GM21515 (cell line): ENCODE measurements at regions not wholly inside any gene's neighbourhood (a gene's known extent, or its start where the extent isn't known, plus 50 kb on each side); places are given as distances from the start of the nearest gene placed in this dataset.
"Not testable (repeated sequence)": the region's sequence is repeated elsewhere in the genome, so short reads cannot be mapped to it uniquely, and the experiment has no call there.

Experiments
- ATAC-seq: cut with Tn5 transposase; IDR thresholded peaks from one replicate; pipeline ENCODE4 v1.9.1; 2021; ENCODE audit not compliant: unreplicated experiment

DNA sequence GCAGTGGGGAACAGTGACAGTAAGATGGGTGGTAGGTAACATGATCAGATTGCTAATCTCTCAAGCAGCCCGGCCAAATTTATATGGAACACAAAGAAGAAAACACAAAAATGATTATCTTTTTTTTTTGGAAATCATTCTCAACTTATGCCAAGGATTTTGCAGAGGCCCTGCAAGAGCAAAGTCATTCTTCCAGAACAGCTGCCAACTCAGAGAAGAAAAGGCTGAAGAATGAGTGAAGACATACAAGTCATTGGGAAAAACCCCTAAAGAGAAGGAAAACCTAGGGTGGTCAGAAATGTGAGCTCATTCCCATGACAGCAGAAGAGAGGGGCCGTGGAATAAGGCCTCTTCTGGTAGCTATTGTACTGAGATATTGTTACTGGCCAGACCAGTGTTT, 246.7 kb downstream of the SHOX2 start:
- no peak for ATAC-seq

DNA sequence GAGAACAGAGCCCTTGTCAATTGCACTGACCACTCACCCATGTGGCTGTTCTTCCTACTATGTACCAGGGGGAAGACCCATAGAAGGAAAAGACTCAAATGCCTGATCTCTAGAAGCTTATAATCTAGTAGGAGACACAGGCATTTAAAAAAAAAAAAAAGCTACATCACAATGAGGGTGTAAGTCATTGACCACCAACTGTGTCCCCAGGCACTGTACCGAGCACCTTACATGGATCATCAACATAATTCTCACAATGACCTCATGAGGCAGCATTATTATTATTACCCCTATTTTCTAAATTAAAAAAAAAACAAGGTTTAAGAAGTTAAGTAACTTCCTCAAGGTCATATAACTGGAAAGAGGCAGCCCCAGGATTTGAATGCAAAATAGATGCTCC, 247.4 kb downstream of the SHOX2 start:
- no peak for ATAC-seq

DNA sequence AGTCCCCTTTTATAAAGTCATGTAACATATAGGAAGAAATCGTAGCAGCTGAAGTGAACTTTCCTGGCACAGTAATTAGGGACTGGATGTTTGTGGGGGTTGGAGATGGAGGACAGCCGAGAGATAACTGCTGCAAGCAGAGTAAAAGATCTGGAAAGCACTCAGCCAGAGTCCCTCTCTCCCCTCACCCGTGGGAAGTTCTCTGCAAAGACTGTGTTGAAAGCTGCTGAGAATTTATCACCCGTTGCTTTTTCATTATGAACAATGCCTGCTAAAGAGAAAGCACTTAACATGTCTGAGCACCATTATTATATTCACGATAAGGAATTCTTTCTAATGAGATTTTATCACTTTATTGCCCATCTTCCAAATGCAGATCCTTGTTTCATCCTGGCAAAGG, 248.8 kb downstream of the SHOX2 start:
- no peak for ATAC-seq

DNA sequence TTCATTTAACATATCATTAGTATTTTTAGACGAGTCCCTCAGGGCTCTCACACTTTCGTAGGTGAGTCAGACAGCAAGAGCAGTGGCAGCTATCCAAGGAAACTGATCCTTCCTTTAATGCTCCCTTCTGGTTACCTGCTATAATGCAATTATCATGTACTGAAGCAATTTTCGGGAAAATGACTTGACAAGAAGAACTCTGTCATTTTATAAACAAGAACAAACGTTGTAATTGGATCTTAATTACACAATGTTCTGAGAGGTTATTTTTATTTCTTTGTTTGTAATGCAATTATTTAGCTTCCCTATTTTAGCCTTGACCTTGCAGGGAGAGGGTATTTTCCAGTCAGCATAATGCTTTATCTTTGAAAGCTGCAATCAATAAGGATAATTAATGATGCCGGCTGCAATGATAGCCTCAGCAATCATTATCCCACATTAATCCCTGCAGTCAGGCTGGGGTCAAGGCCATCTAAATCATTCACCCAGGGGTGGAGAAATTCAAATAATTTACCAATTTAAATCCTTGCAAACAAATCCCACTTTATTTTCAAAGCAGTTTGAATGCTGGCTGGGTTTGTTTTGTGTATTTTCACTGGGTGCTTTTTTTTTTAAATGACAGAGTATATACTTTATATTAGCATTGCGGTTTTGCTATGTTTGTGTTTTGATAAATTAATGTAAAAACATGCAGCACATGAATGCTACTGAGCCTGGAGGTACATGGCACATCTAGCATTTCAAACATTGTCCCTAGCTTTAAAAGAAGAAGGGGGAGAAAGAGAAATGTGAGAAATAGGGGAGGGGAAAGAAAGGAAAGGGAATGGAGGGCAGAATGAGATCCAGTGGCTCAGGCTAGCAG, 249.9 kb downstream of the SHOX2 start:
- no peak for ATAC-seq

DNA sequence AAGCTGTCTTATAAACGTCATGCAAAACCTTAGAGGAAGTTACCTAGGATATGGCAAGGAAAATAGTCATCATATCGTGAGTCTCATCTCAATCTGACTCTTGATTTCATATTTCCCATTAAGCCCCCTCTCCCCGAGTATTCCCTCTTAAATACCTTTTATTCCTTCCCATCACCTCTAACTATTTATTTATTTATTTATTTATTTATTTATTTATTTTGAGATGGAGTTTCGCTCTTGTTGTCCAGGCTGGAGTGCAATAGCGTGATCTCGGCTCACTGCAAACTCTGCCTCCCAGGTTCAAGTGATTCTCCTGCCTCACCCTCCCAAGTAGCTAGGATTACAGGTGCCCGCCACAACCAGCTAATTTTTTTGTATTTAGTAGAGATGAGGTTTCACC, 260.4 kb downstream of the SHOX2 start:
- not testable (repeated sequence) for ATAC-seq

DNA sequence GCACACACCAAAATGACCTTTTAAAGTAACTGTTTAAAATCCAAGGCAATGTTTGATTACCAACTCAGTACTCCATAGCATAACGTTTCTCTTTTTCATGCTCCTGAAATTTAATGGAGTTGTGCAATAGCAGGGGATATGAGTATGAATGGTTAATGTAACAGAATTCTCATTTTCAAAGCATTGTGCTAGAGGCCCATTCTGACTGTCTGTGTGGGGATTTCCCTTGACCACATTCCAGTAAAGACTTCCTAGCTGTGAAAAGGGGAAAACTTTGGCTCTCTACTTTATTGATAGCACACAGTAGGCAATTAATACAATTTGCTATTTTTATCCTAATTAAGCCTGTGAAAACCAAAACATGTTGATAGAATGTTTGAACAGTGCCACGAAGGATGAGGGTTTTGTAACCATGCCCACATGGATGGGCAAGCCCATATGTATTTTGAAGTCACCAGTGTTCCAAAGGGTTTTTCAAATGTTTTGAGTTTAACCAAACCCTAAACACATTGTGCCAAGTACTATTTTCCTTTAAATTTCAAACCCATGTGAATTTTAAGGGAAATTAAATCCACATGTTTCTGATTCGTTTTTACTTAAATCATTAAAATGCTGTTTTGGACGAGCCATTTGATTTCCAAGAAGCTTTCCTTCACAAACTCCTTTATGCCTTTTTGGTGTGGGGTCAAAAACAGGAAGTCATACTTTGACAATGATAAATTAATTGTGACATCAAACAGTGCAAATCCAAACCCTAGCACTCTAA, 261.2 kb downstream of the SHOX2 start:
- ATAC-seq: no peak

DNA sequence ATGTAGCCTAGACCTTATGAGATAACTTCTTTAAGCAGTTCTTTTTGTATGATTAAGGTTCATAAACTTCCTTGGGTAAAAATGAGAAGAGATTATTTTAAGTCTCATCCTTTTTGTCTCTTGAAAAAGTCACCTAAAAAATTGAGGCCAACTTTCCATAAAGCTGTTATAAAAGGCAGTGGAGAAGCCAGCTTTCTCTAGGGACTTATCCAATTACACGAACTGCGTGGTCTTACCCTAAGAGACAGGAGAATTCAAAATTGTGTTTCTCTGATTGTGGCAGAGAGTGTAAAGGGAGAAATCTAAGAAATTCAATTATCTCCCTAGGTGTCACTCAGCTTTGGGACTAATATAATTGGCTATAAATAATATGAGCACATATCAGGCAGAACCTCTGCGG, 262.0 kb downstream of the SHOX2 start:
- ATAC-seq: no peak

DNA sequence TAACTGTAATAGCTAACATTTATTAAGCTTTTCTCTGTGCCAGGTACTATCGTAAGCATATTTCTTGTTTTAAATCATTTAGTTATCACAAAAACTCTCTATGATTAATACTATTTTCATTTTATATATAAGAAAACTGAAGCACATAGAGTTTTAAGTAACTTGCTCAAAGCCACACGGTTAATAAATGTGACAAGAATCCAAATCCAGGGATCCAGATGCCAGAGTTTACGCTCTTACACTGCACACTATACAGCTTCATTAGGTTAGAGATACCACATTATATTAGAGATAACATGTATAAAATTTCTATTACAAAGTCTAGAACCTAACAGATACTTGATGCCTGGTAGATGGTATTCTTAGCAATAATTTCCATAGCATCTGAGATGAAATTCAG, 265.2 kb downstream of the SHOX2 start:
- no peak for ATAC-seq

DNA sequence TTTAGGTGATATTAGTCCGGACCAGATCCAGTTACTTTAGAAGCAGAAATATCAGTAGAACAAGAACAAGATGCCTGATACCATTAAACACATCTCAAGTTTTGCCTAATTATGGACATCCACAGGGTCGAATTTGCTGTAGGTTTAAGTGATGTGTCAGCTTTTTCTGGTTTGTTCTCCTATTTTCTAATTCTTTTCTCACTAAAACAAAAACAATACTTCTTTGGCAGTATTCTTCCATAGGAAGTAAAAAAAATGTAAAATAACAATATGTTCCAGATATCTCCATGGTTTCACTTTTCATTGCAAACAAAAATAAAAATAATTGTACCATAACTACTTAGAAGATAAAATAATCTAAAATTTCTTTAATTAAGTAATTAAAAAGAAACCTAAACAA, 265.7 kb downstream of the SHOX2 start:
- ATAC-seq: no peak

DNA sequence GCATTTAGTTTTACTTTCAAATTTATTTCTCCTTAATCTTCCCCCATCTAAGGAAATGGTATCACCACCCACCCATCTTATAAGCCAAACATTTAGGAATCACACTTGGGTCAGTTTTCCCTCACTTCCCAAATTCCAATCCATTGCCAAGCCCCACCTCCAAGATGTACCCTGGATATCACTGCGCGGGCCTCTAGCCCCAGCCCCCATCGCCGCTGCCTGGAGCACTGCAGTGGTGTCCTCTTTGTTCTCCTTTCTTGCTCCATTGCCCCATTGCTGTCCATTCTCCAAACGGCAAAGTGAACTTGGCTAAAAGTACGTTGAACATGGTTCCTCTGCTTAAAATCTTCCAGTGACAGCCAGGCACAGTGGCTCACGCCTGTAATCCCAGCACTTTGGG, 267.8 kb downstream of the SHOX2 start:
- ATAC-seq: no peak

DNA sequence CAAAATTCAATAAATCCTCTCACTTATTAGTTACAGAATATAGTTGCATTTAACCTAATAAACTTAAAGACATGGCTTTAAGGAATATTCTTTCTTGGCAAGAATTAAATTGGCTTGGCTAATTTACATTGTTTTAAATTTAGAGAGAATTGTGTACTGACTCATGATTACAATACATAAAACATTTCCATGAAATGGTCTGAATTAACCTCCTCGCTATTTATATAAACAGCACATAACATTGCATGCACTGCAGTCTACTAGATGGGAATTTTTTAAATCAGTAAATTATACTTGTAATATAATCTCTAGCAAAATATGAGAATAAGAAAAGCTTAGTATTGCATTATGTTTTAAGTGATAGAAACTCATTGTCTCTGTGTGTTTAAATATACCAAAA, 268.9 kb downstream of the SHOX2 start:
- ATAC-seq: no peak

DNA sequence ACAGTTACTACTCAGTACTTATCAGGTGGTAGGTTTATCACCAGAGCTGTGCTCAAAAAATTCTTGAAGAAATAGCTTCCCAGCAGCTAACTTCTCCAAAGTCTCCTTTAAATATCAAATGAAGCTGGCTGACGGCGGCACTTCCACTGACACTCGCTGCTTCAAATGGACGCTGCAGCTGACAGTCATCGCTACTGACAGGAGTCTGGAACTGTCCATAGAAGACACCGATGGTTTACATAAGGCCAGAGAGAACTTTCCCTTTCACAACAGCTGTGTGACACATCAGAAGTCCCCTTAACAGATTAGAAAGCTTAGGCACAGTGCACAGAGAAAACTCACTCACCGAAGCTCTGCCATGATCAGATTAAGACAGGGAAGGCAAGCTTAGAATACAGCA, 270.2 kb downstream of the SHOX2 start:
- ATAC-seq: no peak

DNA sequence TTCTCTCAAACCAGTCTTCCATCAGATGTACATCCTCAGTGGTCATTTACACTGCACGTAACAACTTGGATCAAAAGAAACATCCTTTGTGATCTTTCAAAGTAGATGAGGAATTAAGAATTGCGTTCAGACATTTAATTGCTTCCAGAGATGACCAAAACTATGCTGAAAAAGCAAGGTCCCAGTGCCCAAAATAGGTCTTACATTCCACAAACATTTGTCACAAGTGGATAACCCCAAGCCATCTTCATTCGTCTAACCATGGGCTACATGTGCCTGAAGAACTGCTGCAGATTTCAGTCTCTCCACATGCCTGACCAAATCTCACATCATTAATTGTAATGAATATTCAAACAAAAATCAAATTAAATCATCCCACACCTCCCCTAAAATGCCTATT, 273.6 kb downstream of the SHOX2 start:
- no peak for ATAC-seq

DNA sequence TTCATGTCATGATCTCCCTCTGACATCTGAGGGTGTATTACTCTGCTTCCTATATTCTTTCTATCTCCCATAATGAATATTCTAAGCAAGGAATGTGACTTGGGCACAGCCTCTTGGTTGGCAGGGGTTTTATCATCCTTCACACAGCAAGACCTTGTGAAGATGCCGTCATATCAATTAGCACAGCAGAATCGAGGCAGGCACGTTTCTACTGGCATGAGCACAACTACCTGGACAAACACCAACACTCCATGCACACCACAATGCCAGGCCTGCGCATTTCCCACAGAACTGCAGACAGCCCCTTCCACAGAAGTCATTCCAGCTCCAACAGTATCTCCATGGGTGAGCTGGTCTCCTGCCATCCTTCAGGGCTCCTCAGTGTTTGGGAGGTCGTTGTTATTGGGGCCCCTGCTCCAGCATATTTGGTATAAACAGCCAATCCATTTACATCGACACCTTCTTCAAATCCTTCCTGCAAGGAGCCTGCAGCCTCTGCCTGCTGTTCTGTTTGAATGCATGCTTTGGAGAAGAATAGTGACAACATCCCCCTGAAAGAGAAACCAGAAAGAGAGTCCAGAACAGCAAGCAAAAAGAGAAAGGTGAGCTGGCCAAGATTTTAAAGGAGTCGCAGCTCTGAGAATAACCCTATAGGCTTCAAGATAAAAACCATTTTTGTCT, 275.5 kb downstream of the SHOX2 start:
- ATAC-seq: no peak

DNA sequence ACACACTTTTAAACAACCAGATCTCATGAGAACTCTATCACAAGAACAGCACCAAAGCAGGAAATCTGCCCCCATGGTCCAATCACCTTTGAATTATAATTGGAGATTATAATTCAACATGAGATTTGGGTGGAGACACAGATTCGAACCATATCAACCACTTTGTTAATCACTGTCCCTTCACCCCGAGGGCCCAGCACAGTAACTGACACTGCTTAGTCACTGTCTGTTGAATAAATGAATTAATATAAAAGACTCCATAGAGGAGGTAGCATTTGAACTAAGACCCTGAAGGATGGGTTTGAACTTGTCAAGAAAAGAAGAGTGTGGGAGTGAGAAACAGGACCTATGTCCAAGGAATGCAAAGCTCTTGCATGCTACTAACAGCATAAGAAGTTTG, 276.4 kb downstream of the SHOX2 start:
- ATAC-seq: no peak

DNA sequence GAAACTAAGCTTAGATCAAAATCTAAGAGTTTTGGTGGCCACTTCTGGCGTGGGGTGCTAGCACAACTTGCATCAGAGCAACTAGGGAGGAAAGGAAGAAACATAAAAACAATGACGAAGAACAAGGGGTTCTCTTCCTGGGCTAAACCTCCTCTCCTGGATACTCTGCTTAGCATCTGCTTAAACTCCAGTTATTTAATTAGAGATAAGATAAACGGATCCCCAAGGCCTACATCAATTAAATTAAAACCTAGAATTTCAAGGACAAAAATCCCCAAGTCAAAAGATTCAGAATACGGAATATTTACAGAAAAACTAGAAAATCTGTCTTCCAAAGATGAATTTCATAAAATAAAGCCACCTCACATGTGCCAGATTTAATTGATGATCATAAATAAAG, 281.9 kb downstream of the SHOX2 start:
- no peak for ATAC-seq

DNA sequence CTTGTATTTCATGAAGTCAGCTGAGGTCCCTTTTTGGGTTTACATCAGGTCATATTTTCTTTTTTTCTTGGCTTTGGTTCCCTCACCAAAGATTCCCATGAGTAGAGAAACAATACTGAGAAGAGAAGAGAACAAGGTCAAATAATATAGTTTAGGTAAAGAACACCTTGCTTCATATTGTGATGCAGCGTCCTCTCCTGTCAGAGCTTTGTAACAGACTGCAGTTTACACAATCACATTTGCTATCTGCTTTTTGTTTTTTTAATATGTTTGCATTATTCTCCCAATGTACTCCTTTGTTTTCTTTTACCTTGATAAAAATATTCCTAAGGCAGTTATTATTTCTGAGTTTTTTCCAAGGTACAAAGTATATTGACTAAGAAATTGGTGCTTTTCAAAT, 283.2 kb downstream of the SHOX2 start:
- ATAC-seq: no peak

DNA sequence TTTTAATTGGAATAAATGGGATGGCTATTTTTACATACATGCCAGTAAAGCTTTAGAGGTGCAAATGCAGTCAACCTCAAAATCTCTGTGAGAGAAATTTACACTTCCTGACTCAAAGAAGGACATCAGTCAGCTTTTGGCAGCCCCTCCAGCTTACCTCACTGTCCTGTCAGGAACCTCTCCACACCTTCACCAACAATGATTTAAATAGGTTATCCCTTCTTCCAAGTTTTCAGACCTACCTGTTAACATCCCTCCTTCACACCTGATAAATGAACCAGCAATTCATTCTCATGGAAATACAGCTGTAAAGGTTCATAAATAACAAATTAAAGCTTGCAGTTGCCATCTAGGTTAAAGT, 286.1 kb downstream of the SHOX2 start:
- ATAC-seq: no peak

DNA sequence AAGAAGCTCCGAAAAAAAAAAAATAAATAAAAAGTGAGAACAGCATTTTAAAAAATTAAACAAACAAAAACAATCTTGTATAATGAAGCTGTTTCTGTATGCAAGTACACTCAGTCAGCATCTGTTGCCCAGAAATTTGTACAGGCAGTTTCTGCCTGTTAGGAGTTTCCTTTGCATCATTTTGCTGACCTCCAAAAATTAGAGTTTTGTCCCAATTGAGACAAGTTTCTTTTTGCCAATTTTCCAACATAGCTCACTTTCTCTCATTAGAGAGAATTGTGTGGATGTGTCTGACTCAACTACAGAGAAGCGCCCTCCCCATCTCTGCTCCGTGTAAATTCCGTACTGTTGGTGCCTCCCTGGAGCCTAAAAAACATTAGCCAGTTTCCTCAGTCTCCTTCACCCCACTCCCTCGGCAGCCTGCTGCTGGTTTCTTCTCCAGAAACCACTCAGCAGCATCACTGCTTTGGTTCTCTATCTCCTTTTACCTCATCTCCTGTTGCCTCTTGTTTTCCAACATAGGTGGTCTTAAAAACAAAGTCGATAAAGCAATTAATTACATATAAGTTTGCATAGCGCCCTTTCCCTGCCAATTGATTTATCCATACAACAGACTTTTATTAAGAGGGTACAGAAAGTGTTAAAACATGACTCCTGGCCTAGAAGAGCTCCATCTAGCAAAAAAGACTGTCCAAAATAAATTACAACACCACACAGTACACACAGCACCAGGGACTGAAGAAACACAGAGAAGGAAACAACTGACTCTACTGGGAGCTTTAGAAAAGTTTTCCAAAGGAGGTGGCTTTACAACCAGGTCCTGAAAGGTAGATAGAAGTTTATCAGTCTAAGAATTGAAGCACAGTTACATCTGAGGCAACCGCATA, 286.7 kb downstream of the SHOX2 start:
- ATAC-seq: no peak

DNA sequence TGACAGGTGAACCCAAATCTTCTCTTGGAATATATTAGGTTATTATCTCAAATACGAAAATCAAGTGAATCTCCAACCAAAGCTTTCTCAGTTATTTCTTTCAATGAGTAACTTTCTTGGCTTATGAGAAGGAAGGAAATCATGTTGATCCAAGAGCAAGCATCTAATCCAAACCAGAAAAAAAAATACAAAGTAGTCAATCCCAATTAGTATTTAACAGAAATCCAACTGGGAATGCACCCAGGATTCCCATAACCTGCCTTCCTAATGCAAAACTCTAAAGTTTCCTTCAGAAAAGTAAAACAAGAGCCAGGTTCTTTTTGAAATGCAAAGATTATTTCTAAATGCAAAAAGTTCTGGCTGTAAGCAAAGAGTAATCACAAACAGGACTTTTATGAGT, 289.3 kb downstream of the SHOX2 start:
- ATAC-seq: no peak

DNA sequence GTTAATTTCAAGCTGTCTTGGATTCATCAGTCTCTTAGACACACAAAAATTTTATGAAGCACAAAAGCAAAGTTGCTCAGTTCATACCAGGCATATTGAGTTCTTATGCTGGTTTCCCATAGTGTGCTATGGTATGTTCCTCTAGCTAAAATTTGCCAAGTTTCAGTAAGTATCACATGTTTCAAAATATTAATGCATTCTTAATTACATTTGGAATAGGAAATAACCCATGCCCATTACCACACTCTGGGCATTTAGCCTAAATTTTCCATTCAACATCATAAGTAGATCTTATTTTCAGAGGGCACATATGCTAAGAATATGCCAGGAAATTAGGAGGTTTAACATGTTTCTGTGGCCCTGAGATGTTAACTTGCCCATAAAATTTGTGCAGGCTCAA, 289.9 kb downstream of the SHOX2 start:
- no peak for ATAC-seq
